ENCODE measurements at regions not wholly inside any gene's neighbourhood (a gene's known extent, or its start where the extent isn't known, plus 50 kb on each side); places are given as distances from the start of the nearest gene placed in this dataset.

DNA sequence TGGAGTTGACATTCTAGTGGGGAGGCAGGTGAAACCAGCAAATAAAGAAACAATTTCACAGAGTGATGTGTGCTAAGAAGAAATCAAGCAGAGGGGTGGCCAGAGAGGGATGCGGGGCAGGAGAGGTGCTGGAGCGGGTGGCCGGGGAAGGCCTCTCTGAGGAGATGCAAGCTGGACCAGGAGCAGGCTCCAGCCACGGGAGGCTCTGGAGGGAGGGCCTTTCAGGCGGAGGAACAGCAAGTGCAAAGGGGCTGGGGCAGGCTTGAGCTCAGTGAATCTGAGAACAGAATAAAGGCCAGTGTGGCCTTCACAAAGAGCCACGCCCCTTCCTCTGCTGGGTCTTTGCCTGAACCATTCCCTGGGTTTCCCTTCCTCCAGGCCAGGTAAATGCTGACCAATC, 73.2 kb upstream of the NEURL1B start:
- H3K9me3 ChIP-seq (ENCODE audit: low read depth): no peaks in the 10 kb centered on the region
- 98% methylated on average over 6 of the region's 6 CpGs for WGBS (ENCODE audit: low lambda C conversion rate, missing lambda C conversion rate)
- H3K4me3 ChIP-seq: no peak overlapping the region
- no peak for DNase-seq (ENCODE audit: low spot score)
- no peaks in the 10 kb centered on the region for H3K27me3 ChIP-seq
- H3K36me3 ChIP-seq (replicated peaks; ENCODE audit: insufficient read depth, low read depth): no peaks in the 10 kb centered on the region
- H3K9me2 ChIP-seq (replicated peaks; ENCODE audit: insufficient read depth): no peaks in the 10 kb centered on the region
- no peak overlapping the region for H3K4me2 ChIP-seq
- H3K27ac ChIP-seq: no peak overlapping the region
- peaks cover 7% of the 10 kb centered on the region for H3K4me1 ChIP-seq (ENCODE audit: insufficient read depth)
- TF ChIP-seq, protein P1, sequence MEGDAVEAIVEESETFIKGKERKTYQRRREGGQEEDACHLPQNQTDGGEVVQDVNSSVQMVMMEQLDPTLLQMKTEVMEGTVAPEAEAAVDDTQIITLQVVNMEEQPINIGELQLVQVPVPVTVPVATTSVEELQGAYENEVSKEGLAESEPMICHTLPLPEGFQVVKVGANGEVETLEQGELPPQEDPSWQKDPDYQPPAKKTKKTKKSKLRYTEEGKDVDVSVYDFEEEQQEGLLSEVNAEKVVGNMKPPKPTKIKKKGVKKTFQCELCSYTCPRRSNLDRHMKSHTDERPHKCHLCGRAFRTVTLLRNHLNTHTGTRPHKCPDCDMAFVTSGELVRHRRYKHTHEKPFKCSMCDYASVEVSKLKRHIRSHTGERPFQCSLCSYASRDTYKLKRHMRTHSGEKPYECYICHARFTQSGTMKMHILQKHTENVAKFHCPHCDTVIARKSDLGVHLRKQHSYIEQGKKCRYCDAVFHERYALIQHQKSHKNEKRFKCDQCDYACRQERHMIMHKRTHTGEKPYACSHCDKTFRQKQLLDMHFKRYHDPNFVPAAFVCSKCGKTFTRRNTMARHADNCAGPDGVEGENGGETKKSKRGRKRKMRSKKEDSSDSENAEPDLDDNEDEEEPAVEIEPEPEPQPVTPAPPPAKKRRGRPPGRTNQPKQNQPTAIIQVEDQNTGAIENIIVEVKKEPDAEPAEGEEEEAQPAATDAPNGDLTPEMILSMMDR (IDR thresholded peaks at IDR 0.05; ENCODE audit: poor library complexity): no peak
- TF ChIP-seq EZH2phosphoT487 (IDR thresholded peaks at IDR 0.05; ENCODE audit: low read depth, severe bottlenecking, unreplicated experiment) (no peak), EZH2 (IDR thresholded peaks at IDR 0.05; ENCODE audit: borderline replicate concordance) (no peak)
- no peaks in the 10 kb centered on the region for H3K79me2 ChIP-seq
- H4K20me1 ChIP-seq (ENCODE audit: insufficient read depth, poor library complexity, severe bottlenecking): no peaks in the 10 kb centered on the region
- no peak overlapping the region for H2AFZ ChIP-seq

DNA sequence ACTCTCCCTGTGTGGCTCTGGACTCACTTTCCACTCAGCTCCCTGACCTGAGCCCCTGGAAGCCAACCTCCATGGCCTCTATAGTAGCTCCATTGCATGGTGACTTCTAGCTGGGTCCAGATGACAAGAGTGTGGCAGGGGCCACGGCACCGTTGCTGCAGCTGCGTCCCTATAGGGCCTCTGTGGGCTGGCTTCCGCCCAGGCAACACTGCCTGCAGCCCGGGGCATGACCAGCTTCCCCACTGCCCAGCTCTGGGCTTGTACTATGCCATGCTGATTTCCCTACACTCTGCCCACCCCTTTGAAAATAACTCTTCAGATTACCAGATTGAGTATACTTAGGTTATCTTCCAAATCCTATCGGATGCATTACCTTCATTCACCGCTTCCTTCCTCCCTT, 73.8 kb upstream of the NEURL1B start:
- Histone ChIP-seq H3K9me2 (replicated peaks; ENCODE audit: insufficient read depth) (no peaks in the 10 kb centered on the region), H4K20me1 (ENCODE audit: insufficient read depth, poor library complexity, severe bottlenecking) (no peaks in the 10 kb centered on the region), H3K27ac (no peak overlapping the region), H3K79me2 (no peaks in the 10 kb centered on the region), H3K4me2 (no peak overlapping the region), H3K36me3 (replicated peaks; ENCODE audit: insufficient read depth, low read depth) (no peaks in the 10 kb centered on the region), H3K4me3 (no peak overlapping the region), H3K27me3 (no peaks in the 10 kb centered on the region), H3K9me3 (ENCODE audit: low read depth) (no peaks in the 10 kb centered on the region), H3K4me1 (ENCODE audit: insufficient read depth) (peaks cover 7% of the 10 kb centered on the region), H2AFZ (no peak overlapping the region)
- TF ChIP-seq, protein P1 (IDR thresholded peaks at IDR 0.05; ENCODE audit: poor library complexity): no peak
- TF ChIP-seq EZH2 (IDR thresholded peaks at IDR 0.05; ENCODE audit: borderline replicate concordance): no peak
- TF ChIP-seq EZH2phosphoT487 (IDR thresholded peaks at IDR 0.05; ENCODE audit: low read depth, severe bottlenecking, unreplicated experiment): no peak
- WGBS (ENCODE audit: low lambda C conversion rate, missing lambda C conversion rate): 95% methylated on average over 7 of the region's 7 CpGs
- DNase-seq (ENCODE audit: low spot score): no peak

DNA sequence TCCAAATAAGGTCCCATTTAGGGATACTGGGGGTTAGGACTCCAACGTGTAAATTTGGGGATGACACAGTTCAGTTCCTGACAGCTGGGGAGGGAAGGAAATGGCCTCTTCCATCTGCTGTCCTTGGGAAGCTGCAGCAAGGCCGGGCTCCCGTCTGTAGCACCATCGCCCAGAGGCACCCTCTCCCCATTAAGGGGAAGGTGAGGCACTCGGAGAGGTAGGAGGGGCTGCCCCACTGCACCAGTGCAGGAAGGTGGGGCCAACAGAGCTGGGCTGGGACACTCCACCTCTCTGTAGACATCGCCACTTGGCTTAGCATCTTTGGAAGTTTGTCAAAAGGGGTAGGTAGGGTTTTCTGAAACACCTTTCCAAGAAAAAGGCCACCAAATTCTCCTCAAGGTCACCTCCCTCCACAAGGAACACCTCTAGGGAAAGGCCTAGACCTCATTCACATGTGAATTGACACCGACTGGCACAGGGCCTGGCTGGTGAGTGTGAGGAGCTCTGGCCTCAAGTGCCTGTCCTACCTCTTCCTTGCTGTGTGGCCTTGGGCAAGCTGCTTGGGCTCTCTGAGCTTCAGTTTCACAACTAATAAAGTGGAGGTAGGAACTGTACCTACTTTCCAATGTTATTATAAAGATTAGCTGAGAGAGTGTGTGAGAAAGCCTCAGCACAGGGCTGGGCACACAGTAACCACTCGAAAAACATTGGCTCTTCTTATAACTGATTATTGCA, 75.0 kb upstream of the NEURL1B start:
- no peak for DNase-seq (ENCODE audit: low spot score)
- TF ChIP-seq, protein P1 (IDR thresholded peaks at IDR 0.05; ENCODE audit: poor library complexity): no peak
- TF ChIP-seq EZH2phosphoT487 (IDR thresholded peaks at IDR 0.05; ENCODE audit: low read depth, severe bottlenecking, unreplicated experiment) (no peak), EZH2 (IDR thresholded peaks at IDR 0.05; ENCODE audit: borderline replicate concordance) (no peak)
- WGBS (ENCODE audit: low lambda C conversion rate, missing lambda C conversion rate): 91% methylated on average over 6 of the region's 8 CpGs
- H3K9me3 ChIP-seq (ENCODE audit: low read depth): no peaks in the 10 kb centered on the region
- no peaks in the 10 kb centered on the region for H3K79me2 ChIP-seq
- H3K36me3 ChIP-seq (replicated peaks; ENCODE audit: insufficient read depth, low read depth): no peaks in the 10 kb centered on the region
- no peaks in the 10 kb centered on the region for H4K20me1 ChIP-seq (ENCODE audit: insufficient read depth, poor library complexity, severe bottlenecking)
- no peak overlapping the region for H3K27ac ChIP-seq
- H3K4me1 ChIP-seq (ENCODE audit: insufficient read depth): peaks cover 7% of the 10 kb centered on the region
- no peaks in the 10 kb centered on the region for H3K9me2 ChIP-seq (replicated peaks; ENCODE audit: insufficient read depth)
- H3K4me3 ChIP-seq: no peak overlapping the region
- H3K27me3 ChIP-seq: no peaks in the 10 kb centered on the region
- no peak overlapping the region for H2AFZ ChIP-seq
- no peak overlapping the region for H3K4me2 ChIP-seq
